Hepatocyte (in vitro differentiated cells): ENCODE measurements at regions not wholly inside any gene's neighbourhood (a gene's known extent, or its start where the extent isn't known, plus 50 kb on each side); places are given as distances from the start of the nearest gene placed in this dataset.

ENCODE experiments used
- DNase-seq: peaks from one replicate; pipeline ENCODE4 v3.0.0-alpha.2; 2016; ENCODE audit warnings: low spot score
- H2AFZ ChIP-seq: fragments of 200-600 bp; sonication (generic); 2 replicates; pipeline ENCODE4 v1.6.0; 2016; ENCODE audit warnings: antibody characterized with exemption, mild to moderate bottlenecking
- H3K27ac ChIP-seq: fragments of 200-600 bp; sonication (generic); 2 replicates; pipeline ENCODE4 v1.5.1; 2016; ENCODE audit warnings: mild to moderate bottlenecking
- H3K27me3 ChIP-seq: fragments of 200-600 bp; sonication (generic); 2 replicates; pipeline ENCODE4 v1.6.1; 2016
- H3K36me3 ChIP-seq: fragments of 200-600 bp; sonication (generic); replicated peaks from 2 replicates; pipeline ENCODE4 v1.5.1; 2016; ENCODE audit warnings: low read depth; ENCODE audit not compliant: insufficient read depth
- H3K4me1 ChIP-seq: fragments of 200-600 bp; sonication (generic); 2 replicates; pipeline ENCODE4 v1.5.1; 2016; ENCODE audit warnings: mild to moderate bottlenecking, moderate library complexity; ENCODE audit not compliant: insufficient read depth
- H3K4me2 ChIP-seq: fragments of 200-600 bp; sonication (generic); 2 replicates; pipeline ENCODE4 v1.6.0; 2016
- H3K4me3 ChIP-seq: fragments of 200-600 bp; sonication (generic); 2 replicates; pipeline ENCODE4 v1.5.1; 2016; ENCODE audit warnings: mild to moderate bottlenecking
- H3K79me2 ChIP-seq: fragments of 200-600 bp; sonication (generic); 2 replicates; pipeline ENCODE4 v1.6.0; 2017; ENCODE audit warnings: mild to moderate bottlenecking
- H3K9me2 ChIP-seq: fragments of 200-600 bp; sonication (generic); replicated peaks from 2 replicates; pipeline ENCODE4 v1.6.0; 2017; ENCODE audit warnings: mild to moderate bottlenecking; ENCODE audit not compliant: insufficient read depth
- H3K9me3 ChIP-seq: fragments of 200-600 bp; sonication (generic); 2 replicates; pipeline ENCODE4 v1.5.1; 2016; ENCODE audit warnings: low read depth, mild to moderate bottlenecking
- H4K20me1 ChIP-seq: fragments of 200-600 bp; sonication (generic); 2 replicates; pipeline ENCODE4 v1.6.0; 2016; ENCODE audit warnings: mild to moderate bottlenecking; ENCODE audit not compliant: insufficient read depth, poor library complexity, severe bottlenecking
- EZH2 ChIP-seq: fragments of 200-600 bp; sonication (generic); IDR thresholded peaks from 2 replicates; pipeline ENCODE4 v1.6.1; 2016; ENCODE audit warnings: antibody characterized with exemption, mild to moderate bottlenecking, borderline replicate concordance
- EZH2phosphoT487 ChIP-seq: fragments of 200-600 bp; sonication (generic); IDR thresholded peaks from one replicate; pipeline ENCODE4 v1.6.1; 2018; ENCODE audit warnings: antibody characterized with exemption, mild to moderate bottlenecking, low read depth, moderate library complexity; ENCODE audit not compliant: unreplicated experiment, severe bottlenecking
- WGBS: methylation state at CpG from one replicate; pipeline ENCODE4 v1.1.6; 2016; ENCODE audit warnings: low lambda C conversion rate; ENCODE audit errors: missing lambda C conversion rate; 5-methylcytosine and 5-hydroxymethylcytosine counted together
- TF ChIP-seq, protein P1 (sequence below): fragments of 200-600 bp; sonication (generic); IDR thresholded peaks from 2 replicates; pipeline ENCODE4 v1.5.1; 2016; ENCODE audit warnings: antibody characterized with exemption, mild to moderate bottlenecking; ENCODE audit not compliant: poor library complexity

DNA sequence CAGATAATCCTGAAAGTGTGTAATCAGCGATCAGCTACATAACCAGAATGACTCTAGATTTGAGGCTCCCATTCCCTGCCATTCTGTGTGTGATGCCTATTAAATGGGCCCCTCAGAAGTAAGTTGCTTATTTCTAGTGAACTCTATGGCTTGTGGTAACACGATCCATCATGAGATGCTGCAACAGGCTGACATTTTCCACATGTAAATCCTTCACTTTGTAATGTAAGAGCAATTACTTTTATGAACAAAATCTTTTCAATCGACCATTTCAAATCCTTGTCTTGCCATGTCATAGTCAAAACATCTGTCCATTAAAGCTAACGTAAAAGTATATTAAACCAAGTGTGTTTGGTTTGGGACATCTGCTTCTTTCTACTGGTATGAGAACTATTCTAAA lies 175.9 kb upstream of the ETAA1 start:
- Histone ChIP-seq H3K9me2 (no peaks in the 10 kb centered on the region), H3K4me2 (no peak overlapping the region), H3K4me1 (no peaks in the 10 kb centered on the region), H3K27ac (no peak overlapping the region), H3K9me3 (no peaks in the 10 kb centered on the region), H3K4me3 (no peak overlapping the region), H2AFZ (no peak overlapping the region), H4K20me1 (no peaks in the 10 kb centered on the region), H3K79me2 (no peaks in the 10 kb centered on the region), H3K27me3 (no peaks in the 10 kb centered on the region), H3K36me3 (no peaks in the 10 kb centered on the region)
- no peak for TF ChIP-seq EZH2
- TF ChIP-seq, protein P1, sequence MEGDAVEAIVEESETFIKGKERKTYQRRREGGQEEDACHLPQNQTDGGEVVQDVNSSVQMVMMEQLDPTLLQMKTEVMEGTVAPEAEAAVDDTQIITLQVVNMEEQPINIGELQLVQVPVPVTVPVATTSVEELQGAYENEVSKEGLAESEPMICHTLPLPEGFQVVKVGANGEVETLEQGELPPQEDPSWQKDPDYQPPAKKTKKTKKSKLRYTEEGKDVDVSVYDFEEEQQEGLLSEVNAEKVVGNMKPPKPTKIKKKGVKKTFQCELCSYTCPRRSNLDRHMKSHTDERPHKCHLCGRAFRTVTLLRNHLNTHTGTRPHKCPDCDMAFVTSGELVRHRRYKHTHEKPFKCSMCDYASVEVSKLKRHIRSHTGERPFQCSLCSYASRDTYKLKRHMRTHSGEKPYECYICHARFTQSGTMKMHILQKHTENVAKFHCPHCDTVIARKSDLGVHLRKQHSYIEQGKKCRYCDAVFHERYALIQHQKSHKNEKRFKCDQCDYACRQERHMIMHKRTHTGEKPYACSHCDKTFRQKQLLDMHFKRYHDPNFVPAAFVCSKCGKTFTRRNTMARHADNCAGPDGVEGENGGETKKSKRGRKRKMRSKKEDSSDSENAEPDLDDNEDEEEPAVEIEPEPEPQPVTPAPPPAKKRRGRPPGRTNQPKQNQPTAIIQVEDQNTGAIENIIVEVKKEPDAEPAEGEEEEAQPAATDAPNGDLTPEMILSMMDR = no peak
- TF ChIP-seq EZH2phosphoT487 = no peak
- no peak for DNase-seq
- 55% methylated on average over 4 of the region's 4 CpGs for WGBS

GRCh38 chr2:67225287-67225973 lies 171.7 kb upstream of the ETAA1 start:
- Histone ChIP-seq H4K20me1 (no peaks in the 10 kb centered on the region), H3K36me3 (no peaks in the 10 kb centered on the region), H3K9me3 (no peaks in the 10 kb centered on the region), H3K9me2 (no peaks in the 10 kb centered on the region), H2AFZ (no peak overlapping the region), H3K27ac (no peak overlapping the region), H3K27me3 (no peaks in the 10 kb centered on the region), H3K4me3 (no peak overlapping the region), H3K4me1 (no peaks in the 10 kb centered on the region), H3K79me2 (no peaks in the 10 kb centered on the region), H3K4me2 (no peak overlapping the region)
- no peak for DNase-seq
- TF ChIP-seq EZH2 = no peak
- TF ChIP-seq, protein P1 = no peak
- no peak for TF ChIP-seq EZH2phosphoT487
- 81% methylated on average over 4 of the region's 4 CpGs for WGBS

- Histone ChIP-seq H3K9me3 (no peaks in the 10 kb centered on the region), H4K20me1 (no peaks in the 10 kb centered on the region), H3K36me3 (no peaks in the 10 kb centered on the region), H3K27me3 (no peaks in the 10 kb centered on the region), H3K9me2 (no peaks in the 10 kb centered on the region), H3K79me2 (no peaks in the 10 kb centered on the region), H3K4me3 (no peak overlapping the region), H3K27ac (no peak overlapping the region), H2AFZ (no peak overlapping the region), H3K4me2 (no peak overlapping the region), H3K4me1 (no peaks in the 10 kb centered on the region)
- no peak for TF ChIP-seq EZH2
- TF ChIP-seq EZH2phosphoT487 = no peak
- TF ChIP-seq, protein P1 = no peak
- DNase-seq = no peak
These were observed 167.4 kb upstream of the ETAA1 start for GRCh38 chr2:67229706-67230105.

GRCh38 chr2:67232936-67233335 lies 164.2 kb upstream of the ETAA1 start:
- no peak overlapping the region for H3K4me3 ChIP-seq
- H3K27me3 ChIP-seq = no peaks in the 10 kb centered on the region
- no peak for TF ChIP-seq EZH2phosphoT487
- TF ChIP-seq, protein P1 = no peak
- no peak for TF ChIP-seq EZH2
- no peaks in the 10 kb centered on the region for H3K4me1 ChIP-seq
- H3K9me3 ChIP-seq = no peaks in the 10 kb centered on the region
- no peak for DNase-seq
- no peak overlapping the region for H3K4me2 ChIP-seq
- 86% methylated on average over 1 of the region's 1 CpG for WGBS
- H3K36me3 ChIP-seq = no peaks in the 10 kb centered on the region
- H3K9me2 ChIP-seq = no peaks in the 10 kb centered on the region
- no peaks in the 10 kb centered on the region for H3K79me2 ChIP-seq
- H4K20me1 ChIP-seq = no peaks in the 10 kb centered on the region
- H2AFZ ChIP-seq = no peak overlapping the region
- no peak overlapping the region for H3K27ac ChIP-seq
